Upper lobe of right lung (tissue), 1 donor: ENCODE measurements at regions not wholly inside any gene's neighbourhood (a gene's known extent, or its start where the extent isn't known, plus 50 kb on each side); places are given as distances from the start of the nearest gene placed in this dataset.

Experiments
- ATAC-seq: fragments of 200-7000 bp; cut with Tn5 transposase; one replicate; pipeline ENCODE4 v1.9.1; 2020; ENCODE audit warnings: mild to moderate bottlenecking, moderate library complexity
- DNase-seq: peaks from one replicate; pipeline ENCODE4 v3.0.0-alpha.2; 2020
- H3K27ac ChIP-seq: fragments of 200-600 bp; one replicate; pipeline ENCODE4 v1.8.0; 2022
- H3K27me3 ChIP-seq: fragments of 200-600 bp; one replicate; pipeline ENCODE4 v1.8.0; 2022; ENCODE audit warnings: mild to moderate bottlenecking
- H3K36me3 ChIP-seq: fragments of 200-600 bp; one replicate; pipeline ENCODE4 v1.8.0; 2022
- H3K4me1 ChIP-seq: fragments of 200-600 bp; one replicate; pipeline ENCODE4 v1.8.0; 2022
- H3K4me3 ChIP-seq: fragments of 200-600 bp; one replicate; pipeline ENCODE4 v1.8.0; 2022; ENCODE audit warnings: mild to moderate bottlenecking
- H3K9me3 ChIP-seq: fragments of 200-600 bp; one replicate; pipeline ENCODE4 v1.8.0; 2022
- CTCF ChIP-seq: fragments of 200-600 bp; IDR thresholded peaks from one replicate; pipeline ENCODE4 v1.8.0; 2022; ENCODE audit warnings: antibody characterized with exemption
- intact Hi-C: fragments of 100-400 bp; cut with DNase I; formaldehyde crosslinking; loops from one replicate; pipeline ENCODE4 v1.11.0; 2022
- donor health status: DM: no; HTN: yes; CAD: no; lungs with severe emphysema.

GRCh38 chr1:83574791-83575190, 424.1 kb downstream of the TTLL7 start:
- H3K36me3 ChIP-seq: no peaks in the 10 kb centered on the region
- intact Hi-C loops: no loop called here
- no peak for TF ChIP-seq CTCF
- no peak for DNase-seq
- no peaks in the 10 kb centered on the region for H3K27me3 ChIP-seq
- ATAC-seq: no peak
- no peaks in the 10 kb centered on the region for H3K4me1 ChIP-seq
- no peak overlapping the region for H3K27ac ChIP-seq
- no peak overlapping the region for H3K4me3 ChIP-seq
- H3K9me3 ChIP-seq: no peaks in the 10 kb centered on the region

- ATAC-seq (no peak), DNase-seq (no peak)
- Histone ChIP-seq H3K27me3 (no peaks in the 10 kb centered on the region), H3K36me3 (no peaks in the 10 kb centered on the region), H3K4me3 (no peak overlapping the region), H3K4me1 (no peaks in the 10 kb centered on the region), H3K27ac (no peak overlapping the region), H3K9me3 (no peaks in the 10 kb centered on the region)
- no peak for TF ChIP-seq CTCF
- intact Hi-C loops: no loop called here
These were observed 425.2 kb downstream of the TTLL7 start for GRCh38 chr1:83573776-83574175.

- no peaks in the 10 kb centered on the region for H3K27me3 ChIP-seq
- no peaks in the 10 kb centered on the region for H3K9me3 ChIP-seq
- H3K36me3 ChIP-seq: no peaks in the 10 kb centered on the region
- no peak overlapping the region for H3K4me3 ChIP-seq
- intact Hi-C loops: no loop called here
- DNase-seq: no peak
- H3K27ac ChIP-seq: no peak overlapping the region
- TF ChIP-seq CTCF: no peak
- ATAC-seq: no peak
- no peaks in the 10 kb centered on the region for H3K4me1 ChIP-seq
These were observed 427.4 kb downstream of the TTLL7 start for GRCh38 chr1:83571536-83571935.

GRCh38 chr1:83561346-83561745, 437.6 kb downstream of the TTLL7 start:
- TF ChIP-seq CTCF: no peak
- ATAC-seq (no peak), DNase-seq (no peak)
- H3K27me3 ChIP-seq: no peaks in the 10 kb centered on the region
- no peaks in the 10 kb centered on the region for H3K4me1 ChIP-seq
- no peaks in the 10 kb centered on the region for H3K36me3 ChIP-seq
- no peak overlapping the region for H3K4me3 ChIP-seq
- no peak overlapping the region for H3K27ac ChIP-seq
- H3K9me3 ChIP-seq: no peaks in the 10 kb centered on the region
- intact Hi-C loops: no loop called here

GRCh38 chr1:83559129-83559840, 439.6 kb downstream of the TTLL7 start:
- H3K4me1 ChIP-seq: no peaks in the 10 kb centered on the region
- DNase-seq (no peak), ATAC-seq (no peak)
- H3K9me3 ChIP-seq: no peaks in the 10 kb centered on the region
- H3K27me3 ChIP-seq: no peaks in the 10 kb centered on the region
- H3K36me3 ChIP-seq: no peaks in the 10 kb centered on the region
- TF ChIP-seq CTCF: no peak
- H3K4me3 ChIP-seq: no peak overlapping the region
- intact Hi-C loops: no loop called here
- H3K27ac ChIP-seq: no peak overlapping the region

- Histone ChIP-seq H3K36me3 (no peaks in the 10 kb centered on the region), H3K4me1 (no peaks in the 10 kb centered on the region), H3K27me3 (no peaks in the 10 kb centered on the region), H3K9me3 (no peaks in the 10 kb centered on the region), H3K4me3 (no peak overlapping the region), H3K27ac (no peak overlapping the region)
- ATAC-seq: no peak
- DNase-seq: no peak
- intact Hi-C loops: no loop called here
- TF ChIP-seq CTCF: no peak
These were observed 443.1 kb downstream of the TTLL7 start for GRCh38 chr1:83555871-83556270.
